ENCODE measurements at regions not wholly inside any gene's neighbourhood (a gene's known extent, or its start where the extent isn't known, plus 50 kb on each side); places are given as distances from the start of the nearest gene placed in this dataset.

DNA sequence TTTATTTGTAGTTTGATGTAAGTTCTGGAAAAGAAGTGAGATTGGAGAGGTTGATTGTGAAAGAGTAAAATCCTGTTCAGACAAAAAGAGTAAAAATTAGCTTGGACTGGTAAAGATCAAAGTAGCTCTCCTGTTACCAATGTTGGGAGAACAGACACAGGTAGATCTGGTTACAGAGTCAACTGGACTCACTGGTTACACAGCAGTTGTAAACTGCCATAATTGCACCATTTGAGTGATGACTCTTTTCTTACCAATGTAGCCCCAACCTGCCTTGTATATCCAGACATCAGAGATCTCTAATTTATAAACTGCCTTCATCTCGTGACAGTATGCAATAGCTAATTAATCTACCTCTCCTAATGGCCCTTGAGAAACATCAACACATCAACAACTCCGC, 165.6 kb upstream of the PRSS16 start:
- TF ChIP-seq, protein P1, sequence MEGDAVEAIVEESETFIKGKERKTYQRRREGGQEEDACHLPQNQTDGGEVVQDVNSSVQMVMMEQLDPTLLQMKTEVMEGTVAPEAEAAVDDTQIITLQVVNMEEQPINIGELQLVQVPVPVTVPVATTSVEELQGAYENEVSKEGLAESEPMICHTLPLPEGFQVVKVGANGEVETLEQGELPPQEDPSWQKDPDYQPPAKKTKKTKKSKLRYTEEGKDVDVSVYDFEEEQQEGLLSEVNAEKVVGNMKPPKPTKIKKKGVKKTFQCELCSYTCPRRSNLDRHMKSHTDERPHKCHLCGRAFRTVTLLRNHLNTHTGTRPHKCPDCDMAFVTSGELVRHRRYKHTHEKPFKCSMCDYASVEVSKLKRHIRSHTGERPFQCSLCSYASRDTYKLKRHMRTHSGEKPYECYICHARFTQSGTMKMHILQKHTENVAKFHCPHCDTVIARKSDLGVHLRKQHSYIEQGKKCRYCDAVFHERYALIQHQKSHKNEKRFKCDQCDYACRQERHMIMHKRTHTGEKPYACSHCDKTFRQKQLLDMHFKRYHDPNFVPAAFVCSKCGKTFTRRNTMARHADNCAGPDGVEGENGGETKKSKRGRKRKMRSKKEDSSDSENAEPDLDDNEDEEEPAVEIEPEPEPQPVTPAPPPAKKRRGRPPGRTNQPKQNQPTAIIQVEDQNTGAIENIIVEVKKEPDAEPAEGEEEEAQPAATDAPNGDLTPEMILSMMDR (IDR thresholded peaks at IDR 0.05; ENCODE audit: low read depth, low read length): no peak
- no peak for DNase-seq (ENCODE audit: low read depth, low spot score)
- in situ Hi-C loops (cut with HindIII; ENCODE audit: low sequenced_read_pairs): no loop called here
- H3K4me3 ChIP-seq (ENCODE audit: low read depth, low read length): no peak overlapping the region

DNA sequence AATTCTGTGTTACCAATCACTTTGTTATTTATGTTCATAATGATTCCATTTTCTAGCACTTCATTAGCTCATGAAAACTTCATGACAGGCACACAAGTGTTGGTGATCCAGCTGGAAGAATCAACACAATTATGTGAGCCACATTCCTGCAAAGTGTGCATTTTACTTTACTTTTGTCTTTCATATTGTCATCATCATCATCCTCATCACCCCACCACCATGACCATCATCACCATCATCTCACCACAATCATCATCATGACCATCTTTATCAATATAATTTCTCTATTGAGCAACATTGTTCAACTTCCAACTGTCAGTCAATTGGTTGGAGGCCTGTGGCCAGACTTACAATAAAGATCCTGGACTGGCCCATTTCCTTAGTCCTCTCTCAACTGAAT, 159.4 kb upstream of the PRSS16 start:
- TF ChIP-seq, protein P1 (IDR thresholded peaks at IDR 0.05; ENCODE audit: low read depth, low read length): no peak
- H3K4me3 ChIP-seq (ENCODE audit: low read depth, low read length): no peak overlapping the region
- no peak for DNase-seq (ENCODE audit: low read depth, low spot score)
- in situ Hi-C loops (cut with HindIII; ENCODE audit: low sequenced_read_pairs): no loop called here

DNA sequence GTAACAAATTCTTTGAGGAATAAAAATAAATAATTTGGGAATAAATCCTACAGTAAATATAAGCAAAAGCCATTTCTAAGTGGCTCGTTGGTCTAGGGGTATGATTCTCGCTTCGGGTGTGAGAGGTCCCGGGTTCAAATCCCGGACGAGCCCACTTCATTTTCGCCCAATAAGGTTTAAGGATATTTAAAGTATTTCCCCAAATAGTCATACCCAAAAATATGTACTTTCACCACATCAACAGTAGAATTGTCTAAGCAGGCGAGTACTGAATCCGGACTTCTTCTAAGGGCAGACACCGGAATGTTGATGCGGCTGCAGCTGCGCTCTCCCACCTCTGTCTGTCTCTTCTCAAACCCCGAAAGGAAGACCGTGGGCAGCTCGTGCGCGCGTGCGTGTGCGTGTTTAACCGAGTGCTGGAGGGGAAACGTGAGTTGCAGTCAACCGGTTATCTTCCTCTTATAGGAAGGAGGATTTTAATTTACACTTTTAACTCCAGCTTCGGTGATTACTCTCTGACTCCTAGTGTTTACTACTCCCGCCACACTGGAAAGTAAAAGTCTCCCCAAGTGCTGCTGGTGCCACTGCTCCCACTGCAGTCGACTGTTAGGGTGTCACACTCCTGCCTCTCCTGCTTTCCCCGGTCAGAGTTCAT, 155.7 kb upstream of the PRSS16 start:
- peak; percentile 89 for DNase-seq (ENCODE audit: low read depth, low spot score)
- H3K4me3 ChIP-seq (ENCODE audit: low read depth, low read length): peak overlapping the region; percentile 46
- in situ Hi-C loops (cut with HindIII; ENCODE audit: low sequenced_read_pairs): no loop called here
- TF ChIP-seq, protein P1 (IDR thresholded peaks at IDR 0.05; ENCODE audit: low read depth, low read length): no peak

DNA sequence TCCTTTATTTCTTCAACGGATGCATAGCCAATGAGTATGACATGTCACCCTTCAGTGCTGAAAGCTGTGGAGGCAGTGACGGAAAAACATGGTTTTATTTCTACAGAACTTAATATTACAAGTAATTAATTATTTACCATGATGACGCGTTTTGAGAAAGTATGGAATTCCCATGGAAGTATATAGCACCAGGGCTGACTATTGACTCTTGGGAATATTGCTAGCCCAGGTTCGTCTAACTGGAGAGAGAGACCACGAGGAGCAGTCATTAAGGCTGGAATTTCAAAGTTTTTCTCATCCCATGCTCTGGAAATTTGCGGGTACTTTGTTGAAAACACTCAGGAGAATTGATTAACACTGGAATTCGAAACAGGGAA, 155.2 kb upstream of the PRSS16 start:
- in situ Hi-C loops (cut with HindIII; ENCODE audit: low sequenced_read_pairs): no loop called here
- no peak for DNase-seq (ENCODE audit: low read depth, low spot score)
- peak overlapping the region; percentile 46 for H3K4me3 ChIP-seq (ENCODE audit: low read depth, low read length)
- TF ChIP-seq, protein P1 (IDR thresholded peaks at IDR 0.05; ENCODE audit: low read depth, low read length): no peak

DNA sequence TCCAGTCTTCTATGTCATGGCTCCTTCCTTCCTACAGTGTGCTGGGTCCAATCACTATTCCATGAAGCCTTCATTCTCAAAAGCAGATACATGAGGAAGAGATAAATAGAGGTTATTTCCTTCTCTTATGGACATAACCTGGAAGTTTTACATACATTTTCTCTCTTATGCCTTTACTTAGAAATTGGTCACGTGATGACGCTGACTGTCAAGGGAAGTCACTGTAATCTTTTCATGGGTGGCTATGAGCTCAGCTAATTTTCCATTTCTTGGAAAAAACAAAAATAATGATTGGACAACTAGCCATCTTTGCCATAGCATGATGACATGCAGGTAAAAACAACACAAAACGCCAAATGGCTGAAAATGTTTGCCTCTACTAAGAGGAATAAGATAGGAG, 151.6 kb upstream of the PRSS16 start:
- TF ChIP-seq, protein P1 (IDR thresholded peaks at IDR 0.05; ENCODE audit: low read depth, low read length): no peak
- H3K4me3 ChIP-seq (ENCODE audit: low read depth, low read length): no peak overlapping the region
- in situ Hi-C loops (cut with HindIII; ENCODE audit: low sequenced_read_pairs): no loop called here
- no peak for DNase-seq (ENCODE audit: low read depth, low spot score)

DNA sequence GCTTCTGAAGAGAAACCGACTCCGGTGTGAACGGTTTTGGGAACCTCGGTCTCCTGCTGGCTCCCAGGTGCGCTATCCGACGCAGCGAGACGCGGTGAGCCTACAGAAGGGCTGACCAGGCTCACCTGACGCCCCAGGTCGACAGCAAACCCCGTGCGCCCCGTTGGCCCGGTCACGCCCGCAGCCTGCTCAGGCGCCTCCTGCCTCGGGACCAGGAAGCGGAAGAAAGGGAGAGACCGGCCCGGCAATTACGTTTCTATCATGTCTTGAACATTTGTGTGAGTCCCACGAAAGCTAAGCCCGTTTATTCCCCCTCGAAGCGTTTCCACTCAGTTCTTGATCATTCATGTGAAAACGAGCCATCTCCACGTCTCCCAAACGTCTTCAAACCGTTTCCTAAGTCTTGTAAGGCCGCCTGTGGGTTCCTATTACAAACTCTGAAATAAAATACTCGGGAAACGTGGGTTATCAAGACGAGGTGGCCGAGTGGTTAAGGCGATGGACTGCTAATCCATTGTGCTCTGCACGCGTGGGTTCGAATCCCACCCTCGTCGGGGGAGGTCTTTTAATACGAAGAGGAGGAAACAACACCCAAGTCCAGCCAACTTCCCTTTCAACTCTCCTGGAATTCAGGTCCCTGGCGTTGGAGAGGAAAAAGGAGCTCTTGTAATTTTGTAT, 150.5 kb upstream of the PRSS16 start:
- TF ChIP-seq, protein P1 (IDR thresholded peaks at IDR 0.05; ENCODE audit: low read depth, low read length): no peak
- peak overlapping the region; percentile 57 for H3K4me3 ChIP-seq (ENCODE audit: low read depth, low read length)
- DNase-seq (ENCODE audit: low read depth, low spot score): peak; percentile 78
- in situ Hi-C loops (cut with HindIII; ENCODE audit: low sequenced_read_pairs): no loop called here

Data from astrocyte of the spinal cord (primary cell).